ENCODE measurements at regions not wholly inside any gene's neighbourhood (a gene's known extent, or its start where the extent isn't known, plus 50 kb on each side); places are given as distances from the start of the nearest gene placed in this dataset.

DNA sequence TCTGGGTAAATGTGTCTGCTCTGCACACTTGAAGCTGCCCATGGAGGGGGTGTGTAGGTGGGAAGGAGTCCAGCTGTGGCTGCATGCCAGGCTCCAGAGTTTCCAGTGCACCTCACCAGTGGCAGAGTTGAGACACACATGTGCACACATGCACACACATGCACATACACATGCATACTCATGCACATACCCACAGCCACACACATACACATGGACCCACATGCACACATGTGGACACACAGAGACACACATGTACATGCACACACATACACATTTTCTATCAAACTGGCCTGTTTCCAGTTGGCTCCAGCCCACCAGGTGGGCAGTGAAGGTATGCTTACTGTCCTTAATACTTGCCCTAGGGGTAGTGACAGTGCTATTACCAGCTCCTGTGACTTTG lies 99.7 kb downstream of the RAMP3 start:
- no peak overlapping the region for H4K91ac ChIP-seq (ENCODE audit: insufficient read depth, low read depth, low read length)
- H2BK15ac ChIP-seq (ENCODE audit: low read depth, low read length), result no peak overlapping the region
- H4K8ac ChIP-seq (ENCODE audit: low read depth in 2 of 2, low read length in 2 of 2), result no peak overlapping the region
- H2BK5ac ChIP-seq (ENCODE audit: low read depth, low read length, poor library complexity, severe bottlenecking), result no peak overlapping the region
- DNase-seq (no peak), ATAC-seq (ENCODE audit: low read depth) (no peak)
- no peak overlapping the region for H3K9ac ChIP-seq (ENCODE audit: low read depth, low read length)
- no peaks in the 10 kb centered on the region for H3K4me1 ChIP-seq (ENCODE audit: control insufficient read depth, insufficient read depth, low read length)
- no peak overlapping the region for H2BK20ac ChIP-seq (ENCODE audit: low read depth, low read length)
- H2AK5ac ChIP-seq (ENCODE audit: low read depth, low read length), result no peak overlapping the region
- H3K23ac ChIP-seq (ENCODE audit: low read depth, low read length), result no peak overlapping the region
- no peak overlapping the region for H3K18ac ChIP-seq (ENCODE audit: low read depth, low read length)
- H3K56ac ChIP-seq (ENCODE audit: extremely low read depth, insufficient read depth, low read length), result no peak overlapping the region
- no peak overlapping the region for H3K14ac ChIP-seq (replicated peaks; ENCODE audit: low read depth, low read length)
- no peak overlapping the region for H2AFZ ChIP-seq (replicated peaks; ENCODE audit: low read length, poor library complexity)
- intact Hi-C loops (cut with micrococcal nuclease) (no loop called here), dilution Hi-C loops (cut with HindIII; ENCODE audit: low sequenced_read_pairs, unreplicated experiment) (no loop called here), in situ Hi-C loops (cut with MboI; ENCODE audit: low sequenced_read_pairs) (no loop called here)
- BruUV-seq (replicated peaks), result no TSS peak
- H3K27ac ChIP-seq (ENCODE audit: insufficient read depth, low read length), result no peak overlapping the region
- no peaks in the 10 kb centered on the region for H3K36me3 ChIP-seq (ENCODE audit: control insufficient read depth, insufficient read depth, low read length)
- no peak overlapping the region for H3K4ac ChIP-seq (ENCODE audit: low read depth, low read length)
- ChIA-PET POLR2A (ENCODE audit: unreplicated experiment) (no interaction called here), CTCF (no interaction called here)
- H3K4me2 ChIP-seq (ENCODE audit: low read depth, low read length), result no peak overlapping the region
- no peak overlapping the region for H2AK9ac ChIP-seq (replicated peaks; ENCODE audit: low read depth, low read length, poor library complexity)
- H3K4me3 ChIP-seq (ENCODE audit: insufficient read depth, low read depth, low read length), result no peak overlapping the region
- H3K9me3 ChIP-seq (ENCODE audit: control insufficient read depth, insufficient read depth, low read length), result no peaks in the 10 kb centered on the region
- no peak overlapping the region for H4K5ac ChIP-seq (ENCODE audit: low read depth, low read length)
- H2BK120ac ChIP-seq (ENCODE audit: low read depth, low read length), result no peak overlapping the region
- H3K27me3 ChIP-seq (ENCODE audit: control insufficient read depth, insufficient read depth, low read length), result peaks cover 5% of the 10 kb centered on the region
- no peaks in the 10 kb centered on the region for H4K20me1 ChIP-seq (ENCODE audit: insufficient read depth, low read length)
- H3K79me1 ChIP-seq (ENCODE audit: low read depth in 1 of 2, low read length in 2 of 2), result no peaks in the 10 kb centered on the region
- TF ChIP-seq RCOR1 (IDR thresholded peaks at IDR 0.05; ENCODE audit: insufficient replicate concordance, low read length), result no peak
- no peak for TF ChIP-seq MXI1 (IDR thresholded peaks at IDR 0.05; ENCODE audit: borderline replicate concordance, low read depth, low read length)
- TF ChIP-seq ELK1 (IDR thresholded peaks at IDR 0.05; ENCODE audit: borderline replicate concordance, low read depth, low read length), result no peak
- no peak for TF ChIP-seq SMC3 (IDR thresholded peaks at IDR 0.05; ENCODE audit: low read depth, low read length)
- no peak for TF ChIP-seq RFX5 (IDR thresholded peaks at IDR 0.05; ENCODE audit: low read depth, low read length)
- no peak for TF ChIP-seq CHD1 (IDR thresholded peaks at IDR 0.05; ENCODE audit: low read depth, low read length)
- TF ChIP-seq NFE2L2 (IDR thresholded peaks at IDR 0.05; ENCODE audit: low read depth, low read length), result no peak
- TF ChIP-seq, protein P1, sequence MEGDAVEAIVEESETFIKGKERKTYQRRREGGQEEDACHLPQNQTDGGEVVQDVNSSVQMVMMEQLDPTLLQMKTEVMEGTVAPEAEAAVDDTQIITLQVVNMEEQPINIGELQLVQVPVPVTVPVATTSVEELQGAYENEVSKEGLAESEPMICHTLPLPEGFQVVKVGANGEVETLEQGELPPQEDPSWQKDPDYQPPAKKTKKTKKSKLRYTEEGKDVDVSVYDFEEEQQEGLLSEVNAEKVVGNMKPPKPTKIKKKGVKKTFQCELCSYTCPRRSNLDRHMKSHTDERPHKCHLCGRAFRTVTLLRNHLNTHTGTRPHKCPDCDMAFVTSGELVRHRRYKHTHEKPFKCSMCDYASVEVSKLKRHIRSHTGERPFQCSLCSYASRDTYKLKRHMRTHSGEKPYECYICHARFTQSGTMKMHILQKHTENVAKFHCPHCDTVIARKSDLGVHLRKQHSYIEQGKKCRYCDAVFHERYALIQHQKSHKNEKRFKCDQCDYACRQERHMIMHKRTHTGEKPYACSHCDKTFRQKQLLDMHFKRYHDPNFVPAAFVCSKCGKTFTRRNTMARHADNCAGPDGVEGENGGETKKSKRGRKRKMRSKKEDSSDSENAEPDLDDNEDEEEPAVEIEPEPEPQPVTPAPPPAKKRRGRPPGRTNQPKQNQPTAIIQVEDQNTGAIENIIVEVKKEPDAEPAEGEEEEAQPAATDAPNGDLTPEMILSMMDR (conservative IDR thresholded peaks at IDR 0.05; ENCODE audit: low read depth, low read length), result no peak
- no peak for TF ChIP-seq CEBPB (IDR thresholded peaks at IDR 0.05; ENCODE audit: low read depth, low read length)
- TF ChIP-seq POLR2A (IDR thresholded peaks at IDR 0.05; ENCODE audit: low read depth, low read length), result no peak
- TF ChIP-seq MAFK (IDR thresholded peaks at IDR 0.05; ENCODE audit: low read depth, low read length), result no peak
- TF ChIP-seq MAZ (IDR thresholded peaks at IDR 0.05; ENCODE audit: borderline replicate concordance, low read depth, low read length), result no peak
- TF ChIP-seq BHLHE40 (IDR thresholded peaks at IDR 0.05; ENCODE audit: low read depth, low read length), result no peak
- no peak for TF ChIP-seq RAD21 (IDR thresholded peaks at IDR 0.05; ENCODE audit: low read length)
- TF ChIP-seq, protein P2, sequence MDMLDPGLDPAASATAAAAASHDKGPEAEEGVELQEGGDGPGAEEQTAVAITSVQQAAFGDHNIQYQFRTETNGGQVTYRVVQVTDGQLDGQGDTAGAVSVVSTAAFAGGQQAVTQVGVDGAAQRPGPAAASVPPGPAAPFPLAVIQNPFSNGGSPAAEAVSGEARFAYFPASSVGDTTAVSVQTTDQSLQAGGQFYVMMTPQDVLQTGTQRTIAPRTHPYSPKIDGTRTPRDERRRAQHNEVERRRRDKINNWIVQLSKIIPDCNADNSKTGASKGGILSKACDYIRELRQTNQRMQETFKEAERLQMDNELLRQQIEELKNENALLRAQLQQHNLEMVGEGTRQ (IDR thresholded peaks at IDR 0.05; ENCODE audit: low read depth, low read length), result no peak
- no peak for TF ChIP-seq FOS (IDR thresholded peaks at IDR 0.05; ENCODE audit: low read depth, low read length)
- H3K9me1 ChIP-seq (ENCODE audit: insufficient read depth, low read length), result no peaks in the 10 kb centered on the region
